PC-3 (cell line): ENCODE measurements at regions not wholly inside any gene's neighbourhood (a gene's known extent, or its start where the extent isn't known, plus 50 kb on each side); places are given as distances from the start of the nearest gene placed in this dataset.

Experiments used
- ATAC-seq: fragments of 200-7000 bp; cut with Tn5 transposase; 2 replicates; pipeline ENCODE4 v1.9.1; 2020; ENCODE audit warnings: mild to moderate bottlenecking, moderate library complexity
- BruUV-seq: library from RNA; stranded (reverse); fragments of 400-500 nt; replicated peaks from 2 replicates; lab custom pipeline; 2021; lab: Mats Ljungman, UMichigan
- CTCF ChIA-PET: fragments of 300-600 bp; sonication (Branson Sonifier 250); formaldehyde crosslinking; loops from one replicate; lab custom pipeline; 2022; ENCODE audit warnings: antibody characterized with exemption; lab: Charles Lee
- POLR2A ChIA-PET: fragments of 300-600 bp; sonication (Branson Sonifier 250); formaldehyde crosslinking; loops from one replicate; lab custom pipeline; 2022; ENCODE audit warnings: antibody characterized with exemption; ENCODE audit not compliant: unreplicated experiment; lab: Charles Lee
- DNase-seq: peaks from one replicate; pipeline ENCODE4 v3.0.0-alpha.2; 2015
- H2AFZ ChIP-seq: fragments of 300-600 bp; sonication (generic); 2 replicates; pipeline ENCODE4 v1.6.0; 2016; ENCODE audit warnings: antibody characterized with exemption, low read length
- H3F3A ChIP-seq: fragments of 300-600 bp; sonication (generic); one replicate; pipeline ENCODE4 v1.6.0; 2017; ENCODE audit warnings: antibody characterized with exemption, low read length, control low read depth, mild to moderate bottlenecking; ENCODE audit not compliant: unreplicated experiment
- H3K27ac ChIP-seq: fragments of 300-600 bp; sonication (generic); 2 replicates; pipeline ENCODE4 v1.5.1; 2016; ENCODE audit warnings: mild to moderate bottlenecking, low read length
- H3K27me3 ChIP-seq: fragments of 300-600 bp; sonication (generic); 2 replicates; pipeline ENCODE4 v1.6.1; 2016; ENCODE audit warnings: low read length, mixed read lengths
- H3K36me3 ChIP-seq: fragments of 300-600 bp; sonication (generic); 2 replicates; pipeline ENCODE4 v1.6.1; 2016; ENCODE audit warnings: low read depth, mixed run types, low read length, mixed read lengths
- H3K4me1 ChIP-seq: fragments of 300-600 bp; sonication (generic); 2 replicates; pipeline ENCODE4 v1.5.1; 2016; ENCODE audit warnings: low read length; ENCODE audit not compliant: insufficient read depth
- H3K4me2 ChIP-seq: fragments of 300-600 bp; sonication (generic); 2 replicates; pipeline ENCODE4 v1.6.0; 2016; ENCODE audit warnings: low read length
- H3K4me3 ChIP-seq: fragments of 300-600 bp; sonication (generic); 2 replicates; pipeline ENCODE4 v1.5.1; 2016; ENCODE audit warnings: mild to moderate bottlenecking, low read length, mixed read lengths
- H3K79me2 ChIP-seq: fragments of 300-600 bp; sonication (generic); 2 replicates; pipeline ENCODE4 v1.6.1; 2017; ENCODE audit warnings: low read length, mixed read lengths
- H3K9ac ChIP-seq: fragments of 300-600 bp; sonication (generic); 2 replicates; pipeline ENCODE4 v1.6.0; 2016; ENCODE audit warnings: mild to moderate bottlenecking, low read length
- H3K9me2 ChIP-seq: fragments of 300-600 bp; sonication (generic); replicated peaks from 2 replicates; pipeline ENCODE4 v1.6.1; 2016; ENCODE audit warnings: mixed run types, low read length, mixed read lengths
- H3K9me3 ChIP-seq: fragments of 300-600 bp; sonication (generic); 2 replicates; pipeline ENCODE4 v1.6.1; 2016; ENCODE audit warnings: low read length, mixed read lengths
- H4K20me1 ChIP-seq: fragments of 300-600 bp; sonication (generic); 2 replicates; pipeline ENCODE4 v1.6.1; 2016; ENCODE audit warnings: low read length, mixed read lengths
- EZH2 ChIP-seq: fragments of 300-600 bp; sonication (generic); IDR thresholded peaks from one replicate; pipeline ENCODE4 v1.6.1; 2017; ENCODE audit warnings: antibody characterized with exemption, mild to moderate bottlenecking, low read length; ENCODE audit not compliant: unreplicated experiment
- EZH2phosphoT487 ChIP-seq: fragments of 300-600 bp; sonication (generic); IDR thresholded peaks from 2 replicates; pipeline ENCODE4 v1.6.1; 2018; ENCODE audit warnings: mild to moderate bottlenecking, antibody characterized with exemption, low read length, borderline replicate concordance
- intact Hi-C: fragments of 100-400 bp; cut with micrococcal nuclease; formaldehyde crosslinking; loops from 2 replicates; pipeline ENCODE4 v1.9.0; 2023
- TF ChIP-seq, protein P1 (sequence below): fragments of 300-600 bp; sonication (generic); conservative IDR thresholded peaks from 2 replicates; pipeline ENCODE4 v1.5.1; 2017; ENCODE audit warnings: antibody characterized with exemption, low read depth, mild to moderate bottlenecking, low read length

DNA sequence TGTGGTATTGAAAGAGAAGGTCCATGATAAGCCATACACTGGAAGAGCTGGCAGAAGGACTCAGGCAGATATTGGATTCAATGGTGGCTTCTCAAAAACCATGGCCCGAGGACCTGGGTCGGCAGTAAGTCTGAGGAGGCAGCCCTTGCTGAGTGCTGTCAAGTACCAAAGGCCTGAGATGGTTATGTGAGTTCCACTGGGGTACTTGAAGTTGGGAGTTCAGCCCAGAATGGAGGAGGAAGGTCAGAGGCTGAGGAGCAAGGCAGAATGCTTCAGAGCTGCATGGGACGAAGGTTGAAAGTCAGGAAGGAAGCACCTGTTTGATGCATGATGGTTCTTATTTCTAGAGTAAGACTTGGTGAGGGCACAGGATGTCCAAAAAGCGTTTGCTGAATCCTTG, 194.9 kb downstream of the DIRAS2 start:
- Histone ChIP-seq H3K9me3 (no peaks in the 10 kb centered on the region), H3K27me3 (0 out of 2 replicates have a peak, but pooled peaks cover 5% of the 10 kb centered on the region), H3K79me2 (no peaks in the 10 kb centered on the region), H3K4me2 (no peak overlapping the region), H4K20me1 (no peaks in the 10 kb centered on the region), H3K4me3 (no peak overlapping the region), H3K9me2 (no peaks in the 10 kb centered on the region), H3K27ac (no peak overlapping the region), H3K4me1 (no peaks in the 10 kb centered on the region), H3F3A (no peaks in the 10 kb centered on the region), H2AFZ (no peak overlapping the region), H3K9ac (no peak overlapping the region), H3K36me3 (no peaks in the 10 kb centered on the region)
- ATAC-seq (no peak), DNase-seq (no peak)
- no TSS peak for BruUV-seq
- no peak for TF ChIP-seq EZH2phosphoT487
- TF ChIP-seq, protein P1, sequence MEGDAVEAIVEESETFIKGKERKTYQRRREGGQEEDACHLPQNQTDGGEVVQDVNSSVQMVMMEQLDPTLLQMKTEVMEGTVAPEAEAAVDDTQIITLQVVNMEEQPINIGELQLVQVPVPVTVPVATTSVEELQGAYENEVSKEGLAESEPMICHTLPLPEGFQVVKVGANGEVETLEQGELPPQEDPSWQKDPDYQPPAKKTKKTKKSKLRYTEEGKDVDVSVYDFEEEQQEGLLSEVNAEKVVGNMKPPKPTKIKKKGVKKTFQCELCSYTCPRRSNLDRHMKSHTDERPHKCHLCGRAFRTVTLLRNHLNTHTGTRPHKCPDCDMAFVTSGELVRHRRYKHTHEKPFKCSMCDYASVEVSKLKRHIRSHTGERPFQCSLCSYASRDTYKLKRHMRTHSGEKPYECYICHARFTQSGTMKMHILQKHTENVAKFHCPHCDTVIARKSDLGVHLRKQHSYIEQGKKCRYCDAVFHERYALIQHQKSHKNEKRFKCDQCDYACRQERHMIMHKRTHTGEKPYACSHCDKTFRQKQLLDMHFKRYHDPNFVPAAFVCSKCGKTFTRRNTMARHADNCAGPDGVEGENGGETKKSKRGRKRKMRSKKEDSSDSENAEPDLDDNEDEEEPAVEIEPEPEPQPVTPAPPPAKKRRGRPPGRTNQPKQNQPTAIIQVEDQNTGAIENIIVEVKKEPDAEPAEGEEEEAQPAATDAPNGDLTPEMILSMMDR, result no peak
- TF ChIP-seq EZH2, result no peak
- POLR2A ChIA-PET, result no interaction called here
- intact Hi-C loops, result no loop called here
- CTCF ChIA-PET, result no interaction called here

DNA sequence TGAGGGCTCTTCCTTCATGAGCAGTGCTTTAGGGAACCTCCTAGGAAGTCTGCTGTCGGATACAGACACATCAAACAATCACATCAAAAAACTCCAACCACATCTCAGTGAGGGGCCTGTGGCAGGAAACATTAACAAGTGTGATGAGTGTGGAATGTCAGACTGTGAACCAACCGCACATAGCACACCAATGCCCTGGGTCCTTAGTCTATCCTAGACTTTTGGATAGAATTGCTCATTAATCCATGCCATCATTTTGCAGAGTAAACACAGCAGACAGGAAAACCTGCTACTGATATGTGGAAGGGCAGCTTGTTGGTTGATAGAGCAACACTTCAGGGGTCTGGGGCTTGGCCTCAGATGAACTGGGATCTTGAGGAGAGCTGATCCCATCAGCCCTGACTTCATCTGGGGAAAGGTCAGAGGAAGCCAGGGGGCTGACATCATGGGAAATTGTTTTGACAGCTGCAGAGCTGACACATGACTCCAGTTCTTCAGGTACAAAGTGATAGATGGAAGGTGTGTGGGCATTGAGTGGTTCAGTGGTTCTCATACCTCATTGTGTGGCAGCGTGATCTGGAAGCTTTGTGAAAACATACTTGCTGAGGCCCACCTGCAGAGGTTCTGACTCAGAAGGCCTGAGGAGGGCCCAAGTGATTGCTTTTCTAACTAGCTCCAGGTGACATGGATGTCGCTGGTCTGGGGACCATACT, 193.3 kb downstream of the DIRAS2 start:
- no peaks in the 10 kb centered on the region for H3K4me1 ChIP-seq
- no peaks in the 10 kb centered on the region for H3K79me2 ChIP-seq
- BruUV-seq, result no TSS peak
- H3K4me2 ChIP-seq, result no peak overlapping the region
- H3F3A ChIP-seq, result no peaks in the 10 kb centered on the region
- intact Hi-C loops, result no loop called here
- 0 out of 2 replicates have a peak, but pooled peaks cover 5% of the 10 kb centered on the region for H3K27me3 ChIP-seq
- ATAC-seq (no peak), DNase-seq (no peak)
- no peaks in the 10 kb centered on the region for H3K9me3 ChIP-seq
- ChIA-PET CTCF (no interaction called here), POLR2A (no interaction called here)
- no peaks in the 10 kb centered on the region for H4K20me1 ChIP-seq
- H3K9me2 ChIP-seq, result no peaks in the 10 kb centered on the region
- H3K27ac ChIP-seq, result no peak overlapping the region
- H2AFZ ChIP-seq, result no peak overlapping the region
- no peaks in the 10 kb centered on the region for H3K36me3 ChIP-seq
- no peak overlapping the region for H3K9ac ChIP-seq
- TF ChIP-seq EZH2 (no peak), EZH2phosphoT487 (no peak)
- TF ChIP-seq, protein P1, result no peak
- no peak overlapping the region for H3K4me3 ChIP-seq

DNA sequence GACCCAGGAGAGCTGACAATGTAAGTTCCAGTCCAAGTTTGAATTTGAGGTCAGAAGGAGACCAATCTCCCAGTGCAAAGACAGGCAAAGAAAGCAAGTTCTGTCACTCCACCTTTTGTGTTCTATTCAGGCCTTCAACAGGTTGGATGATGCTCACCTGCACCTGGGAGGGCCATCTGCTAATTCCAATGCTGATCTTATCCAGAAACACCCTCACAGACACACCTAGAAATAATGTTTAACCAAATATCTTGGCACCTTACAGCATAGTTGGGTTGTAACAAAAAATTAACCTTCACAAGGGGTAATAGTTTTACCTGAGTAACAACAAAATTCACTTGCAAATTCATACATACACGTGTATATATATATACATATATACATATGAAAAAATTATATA, 190.8 kb downstream of the DIRAS2 start:
- DNase-seq (no peak), ATAC-seq (no peak)
- Histone ChIP-seq H3K4me3 (no peak overlapping the region), H3K36me3 (no peaks in the 10 kb centered on the region), H4K20me1 (no peaks in the 10 kb centered on the region), H3K27ac (no peak overlapping the region), H3F3A (no peaks in the 10 kb centered on the region), H3K9me3 (no peaks in the 10 kb centered on the region), H3K79me2 (no peaks in the 10 kb centered on the region), H3K4me1 (no peaks in the 10 kb centered on the region), H3K27me3 (0 out of 2 replicates have a peak, but pooled peaks cover 5% of the 10 kb centered on the region), H2AFZ (no peak overlapping the region), H3K4me2 (no peak overlapping the region), H3K9me2 (no peaks in the 10 kb centered on the region), H3K9ac (no peak overlapping the region)
- POLR2A ChIA-PET, result no interaction called here
- TF ChIP-seq EZH2 (no peak), EZH2phosphoT487 (no peak)
- TF ChIP-seq, protein P1, result no peak
- intact Hi-C loops, result no loop called here
- CTCF ChIA-PET, result no interaction called here
- BruUV-seq, result no TSS peak
